GM13977 (cell line): ENCODE measurements at regions not wholly inside any gene's neighbourhood (a gene's known extent, or its start where the extent isn't known, plus 50 kb on each side); places are given as distances from the start of the nearest gene placed in this dataset.

ENCODE experiments used
- DNase-seq: peaks from one replicate; pipeline ENCODE4 v3.0.0; 2012; ENCODE audit warnings: low spot score
- in situ Hi-C: fragments of 300-500 bp; cut with MboI; formaldehyde crosslinking; loops from one replicate; pipeline ENCODE4 v1.12.0; 2022; ENCODE audit warnings: low sequenced_read_pairs, low pct_unique_long_range_greater_than_20kb, mixed read lengths, inconsistent platforms; ENCODE audit not compliant: unreplicated experiment
- TF ChIP-seq, protein P1 (sequence below): IDR thresholded peaks from 2 replicates; pipeline ENCODE4 v1.5.1; 2012; ENCODE audit warnings: mild to moderate bottlenecking, control low read depth; ENCODE audit not compliant: insufficient read depth; ENCODE audit errors: extremely low read depth, missing control alignments

DNA sequence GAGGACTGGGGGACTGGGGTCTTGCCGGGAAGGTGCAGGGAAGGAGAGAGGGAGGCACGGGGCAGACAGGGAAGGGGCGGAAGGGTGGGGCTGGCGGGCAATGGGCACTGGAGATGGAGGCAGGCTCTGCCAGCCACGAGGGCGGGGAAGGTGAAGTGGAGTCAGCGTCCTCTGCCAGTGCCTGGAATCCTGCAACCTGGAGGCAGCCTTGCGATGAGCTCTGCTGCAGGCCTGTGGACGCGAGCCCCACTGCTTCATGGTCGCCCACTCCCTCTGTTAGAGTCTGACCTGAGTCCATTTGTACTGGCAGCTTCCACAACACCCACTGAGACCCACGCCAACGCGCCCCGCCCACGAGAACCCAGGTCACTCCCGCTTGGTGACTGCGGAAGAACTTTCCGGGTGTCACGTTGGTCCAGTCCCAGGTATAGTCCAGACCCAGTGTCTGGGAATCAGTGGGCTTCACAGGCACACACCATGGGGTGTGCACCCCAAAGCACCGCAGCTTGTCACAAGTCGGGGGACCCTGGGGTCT lies 106.4 kb upstream of the PPP1R26 start:
- in situ Hi-C loops, result no loop called here
- no peak for DNase-seq
- TF ChIP-seq, protein P1, sequence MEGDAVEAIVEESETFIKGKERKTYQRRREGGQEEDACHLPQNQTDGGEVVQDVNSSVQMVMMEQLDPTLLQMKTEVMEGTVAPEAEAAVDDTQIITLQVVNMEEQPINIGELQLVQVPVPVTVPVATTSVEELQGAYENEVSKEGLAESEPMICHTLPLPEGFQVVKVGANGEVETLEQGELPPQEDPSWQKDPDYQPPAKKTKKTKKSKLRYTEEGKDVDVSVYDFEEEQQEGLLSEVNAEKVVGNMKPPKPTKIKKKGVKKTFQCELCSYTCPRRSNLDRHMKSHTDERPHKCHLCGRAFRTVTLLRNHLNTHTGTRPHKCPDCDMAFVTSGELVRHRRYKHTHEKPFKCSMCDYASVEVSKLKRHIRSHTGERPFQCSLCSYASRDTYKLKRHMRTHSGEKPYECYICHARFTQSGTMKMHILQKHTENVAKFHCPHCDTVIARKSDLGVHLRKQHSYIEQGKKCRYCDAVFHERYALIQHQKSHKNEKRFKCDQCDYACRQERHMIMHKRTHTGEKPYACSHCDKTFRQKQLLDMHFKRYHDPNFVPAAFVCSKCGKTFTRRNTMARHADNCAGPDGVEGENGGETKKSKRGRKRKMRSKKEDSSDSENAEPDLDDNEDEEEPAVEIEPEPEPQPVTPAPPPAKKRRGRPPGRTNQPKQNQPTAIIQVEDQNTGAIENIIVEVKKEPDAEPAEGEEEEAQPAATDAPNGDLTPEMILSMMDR, result no peak

DNA sequence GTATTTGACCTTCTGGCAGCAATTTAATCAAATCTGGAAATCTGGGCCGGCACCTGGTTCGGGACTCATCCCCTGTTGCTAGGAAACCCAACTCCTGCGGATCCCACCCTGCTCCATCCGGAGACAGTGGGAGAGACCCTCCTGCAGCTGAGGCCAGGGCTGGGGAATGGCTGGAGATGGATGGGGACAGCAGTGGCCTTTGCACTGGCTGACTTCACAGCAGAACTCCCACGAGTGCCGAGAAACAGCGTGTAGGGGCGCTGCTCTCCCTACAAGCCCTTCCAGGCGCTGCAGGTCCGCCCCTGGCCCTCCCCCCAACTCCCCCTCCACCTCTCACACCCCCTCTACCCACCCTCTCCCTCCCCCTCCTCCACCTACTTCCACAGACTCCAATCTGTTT lies 105.8 kb upstream of the PPP1R26 start:
- TF ChIP-seq, protein P1, result no peak
- no peak for DNase-seq
- in situ Hi-C loops, result no loop called here

DNA sequence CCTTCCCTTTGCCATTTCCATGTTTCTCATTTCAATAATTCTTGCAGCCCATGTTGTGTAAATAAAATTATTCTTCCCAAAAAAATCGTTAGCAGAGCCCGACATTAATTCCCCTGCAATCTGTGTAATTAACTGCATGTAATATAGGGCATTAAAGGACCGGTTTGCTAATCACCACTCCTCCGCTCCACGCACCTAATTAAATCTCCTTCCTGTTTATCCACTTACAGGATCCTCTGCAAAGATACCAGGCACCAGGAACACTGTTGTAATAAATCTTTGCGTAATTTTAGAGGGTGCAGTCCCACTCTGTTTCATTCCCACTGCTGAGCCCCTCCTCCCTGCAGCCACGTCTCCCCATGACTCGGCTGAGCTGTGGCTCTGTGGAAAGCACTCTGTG lies 105.0 kb upstream of the PPP1R26 start:
- TF ChIP-seq, protein P1, result no peak
- in situ Hi-C loops, result no loop called here
- no peak for DNase-seq

DNA sequence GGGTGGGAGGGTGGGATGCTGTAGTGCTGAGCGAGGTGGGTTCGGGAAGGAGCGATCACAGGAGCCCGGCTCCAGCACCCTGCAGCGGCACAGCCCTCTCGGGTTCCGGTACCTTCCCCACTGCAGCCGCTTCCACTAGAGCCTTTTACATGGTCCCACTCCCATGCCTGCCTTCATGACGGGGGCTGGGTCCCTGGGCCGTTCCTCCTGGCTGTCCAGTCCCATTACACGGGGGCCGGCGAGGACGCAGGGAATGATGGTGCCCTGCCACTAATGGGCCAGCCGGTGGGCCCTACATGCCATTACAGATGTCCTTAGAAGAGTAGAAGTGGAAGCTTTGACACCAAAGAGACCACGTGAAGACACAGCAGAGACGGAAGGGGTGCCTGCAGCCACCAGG lies 104.6 kb upstream of the PPP1R26 start:
- TF ChIP-seq, protein P1, result no peak
- in situ Hi-C loops, result no loop called here
- DNase-seq, result no peak

DNA sequence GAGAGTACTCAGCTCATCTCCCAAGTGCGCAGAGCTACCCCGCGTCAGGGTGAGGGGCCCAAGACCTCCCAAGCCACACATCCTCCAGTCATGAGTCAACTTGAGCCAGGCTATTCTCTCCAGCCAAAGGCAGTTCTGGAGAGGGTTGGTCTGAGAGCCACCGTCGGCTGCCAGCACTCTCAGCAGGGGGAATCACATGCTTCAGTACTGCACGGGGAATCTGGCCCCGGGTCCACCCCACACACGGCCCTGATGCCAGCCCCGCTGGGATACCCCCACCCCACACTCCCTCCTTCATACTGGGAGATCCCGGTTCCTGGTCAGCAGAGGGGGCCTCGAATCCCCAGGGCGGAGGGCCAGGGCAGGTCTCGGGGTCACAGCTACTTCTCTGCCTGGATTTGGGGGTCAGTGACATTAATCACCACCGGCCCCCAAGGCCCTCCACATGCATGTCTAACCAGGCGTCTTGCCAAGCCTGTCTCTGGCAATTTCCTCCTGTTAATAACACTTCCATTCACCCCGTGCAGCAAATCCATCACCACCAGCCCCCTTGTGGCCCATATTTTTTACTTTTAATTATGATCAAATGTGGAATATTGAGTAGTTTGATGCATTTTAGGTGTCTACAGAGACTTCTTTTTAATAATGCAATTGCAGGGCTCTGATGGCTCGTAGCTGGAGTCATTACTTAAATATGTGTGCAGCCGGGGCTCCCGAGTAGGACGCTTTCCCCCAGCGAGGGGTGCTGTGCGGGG lies 102.9 kb upstream of the PPP1R26 start:
- TF ChIP-seq, protein P1, result no peak
- in situ Hi-C loops, result no loop called here
- no peak for DNase-seq

DNA sequence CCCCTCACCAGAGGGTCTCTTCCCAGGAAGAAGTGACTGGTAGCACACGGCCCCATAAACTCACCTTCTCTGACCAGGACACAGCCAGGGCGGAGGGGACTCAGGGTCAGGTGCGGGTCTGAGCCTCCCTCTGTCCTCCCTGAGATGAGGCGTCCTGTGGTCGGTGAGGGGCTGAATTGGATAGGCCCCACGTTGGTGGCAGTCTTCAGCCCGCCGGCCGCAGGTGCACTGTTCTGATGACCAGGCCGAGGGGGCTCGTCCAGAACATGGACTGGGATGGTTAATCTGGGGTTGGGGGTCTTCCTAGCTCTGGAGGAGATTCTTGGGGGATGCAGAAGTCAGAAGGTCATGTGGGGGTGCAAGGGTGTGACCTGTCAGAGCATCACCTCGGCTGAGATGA lies 102.2 kb upstream of the PPP1R26 start:
- in situ Hi-C loops, result no loop called here
- TF ChIP-seq, protein P1, result no peak
- DNase-seq, result no peak
